ENCODE measurements at regions not wholly inside any gene's neighbourhood (a gene's known extent, or its start where the extent isn't known, plus 50 kb on each side); places are given as distances from the start of the nearest gene placed in this dataset.

DNA sequence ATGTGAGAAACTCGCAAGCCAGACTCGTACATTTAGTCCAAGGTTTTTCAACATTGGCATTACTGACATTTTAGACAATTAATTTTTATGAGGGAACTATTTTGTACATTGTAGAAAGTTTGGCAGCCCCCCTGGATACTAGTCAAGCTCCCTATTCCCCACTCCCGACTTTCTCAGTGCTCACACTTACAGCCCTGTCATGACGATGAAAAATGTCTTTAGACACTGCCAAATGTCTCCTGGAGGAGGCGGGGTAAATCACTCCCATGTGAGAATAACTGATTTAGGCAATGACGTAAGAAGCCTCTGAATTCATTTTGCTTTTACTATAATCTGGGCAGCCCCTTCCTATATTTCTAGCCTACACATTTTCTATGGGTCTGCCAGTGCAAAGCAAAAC lies 535.8 kb upstream of the KLHL1 start:
- DNase-seq (ENCODE audit: low spot score), result no peak

DNA sequence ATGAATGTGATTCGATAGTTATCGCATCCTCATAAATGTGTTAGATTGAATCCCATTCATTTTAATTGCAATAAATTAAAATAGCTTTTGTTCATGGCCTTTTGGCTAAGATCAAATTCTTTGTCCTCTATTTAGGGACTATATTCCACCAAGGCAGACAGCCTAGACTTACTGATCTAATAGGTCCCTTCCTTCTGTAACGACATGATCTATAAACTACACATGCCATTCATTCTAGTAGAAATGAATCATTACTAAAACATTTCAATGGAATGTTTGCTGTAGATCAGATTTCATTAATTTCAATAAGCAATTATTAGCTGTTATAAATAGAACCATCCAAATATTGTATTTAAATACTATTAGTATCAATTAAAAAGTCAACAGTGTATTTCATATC lies 526.6 kb upstream of the KLHL1 start:
- DNase-seq (ENCODE audit: low spot score), result no peak

DNA sequence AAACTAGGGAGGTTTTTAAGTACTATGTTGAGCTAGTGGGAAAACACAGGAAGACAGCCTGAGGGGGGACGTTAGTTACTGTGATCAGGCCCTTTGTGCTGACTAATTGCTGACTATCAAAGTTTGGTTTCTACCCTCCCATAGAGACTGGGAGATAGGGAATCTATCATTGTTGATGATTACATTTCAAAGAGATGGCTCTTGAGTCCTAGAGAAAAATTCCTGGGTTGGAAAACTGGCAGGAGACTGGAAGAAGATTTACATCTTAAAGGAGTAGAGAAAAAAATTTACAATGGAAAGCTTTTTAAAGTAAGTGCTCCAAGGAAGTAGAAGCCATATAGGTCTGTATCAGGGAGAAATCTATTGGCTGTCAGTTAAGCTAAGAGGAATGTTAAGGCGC lies 522.0 kb upstream of the KLHL1 start:
- DNase-seq (ENCODE audit: low spot score), result no peak

DNA sequence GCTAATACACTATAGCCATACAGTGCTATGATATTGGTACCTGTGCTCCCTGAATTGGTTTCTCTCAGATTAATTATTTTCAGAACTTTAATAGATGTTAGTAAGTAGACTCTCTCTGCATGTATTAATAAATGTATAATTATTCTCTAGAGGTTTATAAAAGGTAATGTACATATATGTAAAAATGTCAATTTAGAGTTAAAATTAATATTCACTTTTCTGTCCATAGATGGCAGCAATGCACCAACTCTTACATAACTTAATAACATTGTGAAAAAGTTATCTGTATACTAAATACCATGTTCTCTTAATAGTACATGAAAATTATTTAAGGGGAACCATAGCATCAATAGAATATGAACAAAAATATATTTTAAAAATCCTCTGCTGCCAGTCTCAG lies 515.0 kb upstream of the KLHL1 start:
- no peak for DNase-seq (ENCODE audit: low spot score)

DNA sequence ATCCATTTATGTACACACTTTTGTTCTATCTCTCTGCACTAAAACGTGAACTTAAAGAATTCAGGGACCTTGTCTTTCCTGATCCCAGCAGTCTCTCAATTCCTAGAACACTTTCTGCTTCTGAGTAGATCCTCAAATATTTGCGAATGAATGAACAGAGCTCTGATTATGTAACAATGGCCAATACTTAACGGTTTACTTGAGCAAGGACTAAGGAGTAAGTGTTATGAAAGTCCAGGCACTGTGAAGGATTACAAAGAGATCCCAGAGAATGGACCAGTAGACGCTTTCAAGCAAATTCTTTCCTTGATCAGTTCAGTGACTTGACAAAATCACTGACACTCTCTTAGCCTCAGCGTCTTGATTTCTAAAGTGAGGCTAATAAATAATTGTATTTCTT lies 514.5 kb upstream of the KLHL1 start:
- DNase-seq (ENCODE audit: low spot score), result no peak

DNA sequence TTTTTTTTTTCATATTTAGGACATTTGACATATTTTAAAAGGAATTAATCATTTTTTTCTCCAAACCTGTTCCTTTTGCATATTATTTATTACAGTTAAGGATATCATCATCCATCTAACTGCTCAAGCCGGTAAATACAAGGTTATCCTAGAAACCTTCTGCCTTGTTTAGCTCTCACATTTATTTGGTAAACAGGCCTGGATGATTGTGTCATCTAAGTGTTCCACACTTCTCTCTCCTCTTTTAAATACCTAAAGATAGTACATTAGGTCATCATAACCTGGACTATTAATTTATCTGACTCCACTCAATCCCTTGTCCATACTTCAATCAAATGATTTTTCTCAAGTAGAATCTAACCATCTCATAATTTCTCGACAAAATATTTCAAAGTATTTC lies 511.7 kb upstream of the KLHL1 start:
- no peak for DNase-seq (ENCODE audit: low spot score)

DNA sequence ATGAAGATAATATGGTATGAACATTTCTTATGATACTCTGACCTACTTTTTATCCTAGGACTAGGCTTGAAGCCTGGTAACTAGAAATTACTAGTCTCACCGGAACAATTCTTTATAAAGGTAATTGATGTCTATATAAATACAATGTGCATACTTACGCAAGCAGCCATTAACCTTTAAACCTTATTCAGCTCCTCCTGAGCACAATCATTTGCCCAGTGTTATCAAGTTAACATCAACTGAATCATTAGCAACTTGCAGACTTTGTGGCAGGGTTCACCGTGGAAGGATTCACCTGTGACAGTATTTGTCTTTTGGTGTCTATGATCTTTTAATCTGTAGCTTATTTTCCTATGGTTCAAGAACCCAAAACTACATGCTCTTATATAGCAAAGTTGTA lies 508.6 kb upstream of the KLHL1 start:
- no peak for DNase-seq (ENCODE audit: low spot score)

DNA sequence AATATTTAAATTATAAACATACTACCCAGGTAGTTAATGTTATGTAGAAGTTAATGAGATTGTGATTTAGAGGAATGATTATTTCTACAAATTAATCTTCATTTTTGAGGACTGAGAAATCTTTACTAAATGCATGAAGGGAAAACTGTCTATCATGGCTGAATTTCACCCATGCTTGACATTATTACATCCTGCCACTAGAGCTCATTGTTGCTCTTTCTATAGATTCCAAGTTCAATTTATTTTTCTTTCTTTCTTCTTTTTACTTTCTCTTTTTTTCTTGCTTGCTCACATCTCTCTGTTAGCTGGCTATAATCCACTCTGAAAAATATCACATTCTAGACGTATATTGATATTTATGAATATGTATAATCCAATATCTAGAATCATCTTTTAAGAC lies 505.0 kb upstream of the KLHL1 start:
- no peak for DNase-seq (ENCODE audit: low spot score)

DNA sequence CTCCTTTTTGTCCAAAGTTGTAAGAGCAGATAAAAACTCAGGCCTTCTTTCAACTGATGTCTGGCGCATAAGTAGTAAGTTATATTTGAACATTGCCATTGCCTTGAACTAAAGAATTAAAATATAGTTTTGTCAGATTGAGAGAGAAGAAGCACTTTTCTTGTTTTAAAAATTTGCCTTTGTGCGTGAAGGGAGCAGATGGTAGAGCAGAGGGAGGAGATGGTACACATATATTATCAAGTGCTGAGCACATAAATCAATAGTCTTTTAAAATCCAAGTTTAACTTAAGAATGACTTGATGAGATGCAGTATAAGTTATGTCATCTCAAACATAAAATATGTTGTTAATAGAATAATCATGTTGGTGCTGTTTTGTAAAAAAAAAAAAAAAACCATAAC lies 504.6 kb upstream of the KLHL1 start:
- DNase-seq (ENCODE audit: low spot score), result no peak

DNA sequence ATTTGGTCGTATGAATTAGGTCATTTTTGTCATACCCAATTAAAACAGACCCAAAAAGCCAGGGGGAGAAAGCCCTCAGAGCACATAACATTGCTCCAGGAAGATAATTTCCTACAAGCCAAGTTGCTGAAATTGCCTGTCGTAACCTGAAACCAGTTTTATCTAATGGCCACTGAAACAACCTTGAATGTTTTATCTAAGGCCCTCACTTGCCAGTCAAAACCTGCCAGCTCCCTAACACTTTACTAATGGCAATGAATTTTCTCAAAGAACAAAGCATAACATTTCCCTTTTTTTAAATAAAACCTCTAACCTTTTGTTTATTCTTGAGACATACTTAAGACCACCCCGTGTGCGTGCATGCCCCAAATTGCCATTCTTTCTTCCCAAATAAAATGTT lies 496.2 kb upstream of the KLHL1 start:
- no peak for DNase-seq (ENCODE audit: low spot score)

DNA sequence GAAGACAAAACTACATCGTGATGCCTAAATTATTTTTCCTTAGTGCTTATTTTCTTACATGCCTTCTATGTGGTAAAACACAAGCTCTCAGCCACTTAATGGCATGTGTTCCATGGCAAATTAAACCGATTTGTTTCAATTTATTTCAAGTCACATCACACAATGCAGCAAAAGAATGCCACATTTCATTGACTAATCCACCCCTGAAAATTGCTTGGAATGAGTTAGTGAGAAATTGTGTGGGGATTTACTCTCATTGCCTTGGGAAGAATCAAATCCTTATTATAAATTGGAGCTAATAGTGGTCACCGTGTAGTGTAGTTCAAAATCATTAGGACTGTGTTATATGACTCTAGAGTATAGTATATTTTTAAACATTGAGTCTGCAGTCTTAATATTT lies 485.5 kb upstream of the KLHL1 start:
- DNase-seq (ENCODE audit: low spot score), result no peak

DNA sequence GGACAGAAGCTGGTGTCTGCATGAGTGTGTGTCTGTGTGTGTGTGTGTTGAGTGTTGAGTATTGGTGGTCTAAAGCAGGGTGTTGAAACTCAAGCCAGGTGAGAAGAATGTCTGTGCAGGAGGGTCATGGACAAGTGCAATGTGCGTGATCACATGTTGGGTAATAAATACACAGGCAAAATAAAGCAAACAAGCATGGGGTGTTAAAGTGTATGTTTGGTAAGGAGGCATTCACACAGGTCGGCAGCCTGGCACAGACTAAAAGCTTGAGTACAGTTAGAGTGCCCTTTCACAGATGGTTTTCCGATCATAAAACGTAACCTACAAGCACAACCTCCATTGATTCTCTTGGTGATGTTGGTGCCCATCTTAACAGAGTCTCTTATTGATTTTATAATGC lies 476.9 kb upstream of the KLHL1 start:
- DNase-seq (ENCODE audit: low spot score), result no peak

DNA sequence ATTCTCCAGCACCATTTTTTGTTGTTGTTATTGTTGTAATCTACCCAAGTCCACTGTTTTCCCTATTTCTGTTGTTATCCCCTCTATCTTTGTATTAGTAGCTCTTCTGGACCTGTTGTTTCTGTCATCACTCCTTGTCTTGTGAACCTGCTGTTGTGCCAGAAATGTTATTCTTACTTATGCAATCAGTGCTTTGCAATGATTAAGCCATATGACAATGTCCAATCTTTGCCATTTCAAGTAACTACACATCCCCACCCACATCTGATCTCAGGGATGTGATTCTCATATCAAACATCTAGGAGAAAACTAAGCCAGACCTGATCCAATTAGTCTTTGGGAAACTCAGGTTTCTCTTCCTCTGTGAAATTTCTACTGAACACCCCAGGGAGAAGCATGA lies 472.6 kb upstream of the KLHL1 start:
- DNase-seq (ENCODE audit: low spot score), result no peak

DNA sequence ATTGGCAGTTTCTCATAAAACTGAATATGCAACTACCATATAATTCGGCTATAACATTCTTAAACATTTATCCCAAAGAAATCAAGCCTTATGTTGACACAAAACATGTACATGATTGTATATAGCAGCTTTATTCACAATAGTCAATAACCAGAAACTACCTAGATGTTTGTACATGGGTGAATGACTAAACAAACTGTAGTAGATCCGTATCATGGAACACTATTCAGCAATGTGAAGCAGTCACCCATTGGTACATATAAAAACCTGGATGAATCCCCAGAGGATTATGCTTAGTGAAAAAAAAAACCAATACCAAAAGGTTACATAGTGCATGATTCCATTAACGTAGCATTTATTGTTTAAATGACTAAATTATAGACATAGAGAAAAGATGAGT lies 471.7 kb upstream of the KLHL1 start:
- DNase-seq (ENCODE audit: low spot score), result no peak

DNA sequence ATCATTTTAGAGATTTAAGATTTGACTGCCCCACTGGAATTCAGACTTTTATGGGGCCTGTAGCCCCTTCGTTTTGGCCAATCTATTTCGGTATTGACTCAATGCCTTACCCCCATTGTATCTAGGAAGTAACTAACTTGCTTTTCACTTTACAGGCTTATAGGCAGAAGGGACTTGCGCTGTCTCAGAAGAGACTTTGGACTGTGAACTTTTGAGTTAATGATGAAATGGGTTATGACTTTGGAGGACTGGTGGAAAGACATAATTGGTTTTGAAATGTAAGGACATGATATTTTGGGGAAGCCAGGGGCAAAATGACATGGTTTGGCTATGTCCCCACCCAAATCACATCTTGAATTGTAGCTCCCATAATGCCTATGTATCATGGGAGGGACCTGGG lies 463.0 kb upstream of the KLHL1 start:
- DNase-seq (ENCODE audit: low spot score), result no peak

DNA sequence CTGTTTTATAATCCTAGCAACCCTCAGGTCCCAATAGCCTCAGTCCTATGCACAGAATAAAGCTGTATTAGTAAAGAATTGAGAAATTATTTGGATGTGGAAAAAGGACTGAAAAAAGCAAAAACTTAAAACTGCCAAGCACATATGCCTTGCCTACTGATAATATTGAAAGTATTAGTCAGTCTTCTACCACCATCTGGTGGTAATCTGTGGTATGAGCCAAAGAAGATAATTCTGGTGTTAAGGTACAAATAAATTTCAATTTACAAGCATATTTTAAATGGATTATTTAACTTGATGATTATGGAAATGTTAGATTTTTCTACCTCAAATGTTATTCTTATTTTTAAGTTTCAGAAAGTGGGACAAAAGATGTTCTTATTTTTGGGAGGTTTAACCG lies 460.3 kb upstream of the KLHL1 start:
- DNase-seq (ENCODE audit: low spot score), result peak; percentile 2

DNA sequence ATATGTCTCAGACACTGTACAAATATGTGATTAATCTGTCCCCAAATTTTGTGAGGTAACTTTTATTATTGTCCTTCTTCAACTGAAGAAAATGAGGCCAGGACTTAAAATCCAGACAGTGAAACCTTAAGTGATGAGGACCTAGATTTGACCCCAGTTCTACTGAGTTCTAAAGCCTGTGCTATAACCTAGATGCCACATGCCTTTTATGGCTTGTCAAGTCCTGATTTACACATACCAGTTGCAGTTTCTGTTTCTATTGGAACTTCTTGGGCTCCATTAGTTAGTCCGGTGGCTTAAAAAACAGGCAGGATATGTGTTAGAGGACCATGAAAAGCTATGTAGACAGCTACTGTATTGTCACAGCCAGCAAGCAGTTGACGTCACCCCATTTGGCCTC lies 436.5 kb upstream of the KLHL1 start:
- DNase-seq (ENCODE audit: low spot score), result no peak

DNA sequence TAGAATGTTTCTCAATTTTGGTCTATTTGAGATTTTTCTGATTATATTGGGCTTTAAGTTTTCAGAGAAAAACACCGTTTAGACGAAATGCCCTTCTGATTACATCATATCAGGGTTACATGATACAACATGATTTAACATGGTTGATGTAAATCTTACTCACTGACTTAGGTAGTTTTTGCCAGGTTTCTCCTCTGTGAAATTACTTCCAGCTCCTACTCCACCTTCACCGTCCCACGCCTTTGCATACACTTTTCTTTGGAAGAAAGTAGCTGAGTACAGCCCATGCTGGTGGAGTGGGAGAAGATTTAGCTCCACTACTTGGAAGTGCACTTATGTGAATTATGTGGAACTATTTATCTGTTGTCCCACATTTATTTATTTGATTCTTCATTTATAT lies 433.2 kb upstream of the KLHL1 start:
- no peak for DNase-seq (ENCODE audit: low spot score)

DNA sequence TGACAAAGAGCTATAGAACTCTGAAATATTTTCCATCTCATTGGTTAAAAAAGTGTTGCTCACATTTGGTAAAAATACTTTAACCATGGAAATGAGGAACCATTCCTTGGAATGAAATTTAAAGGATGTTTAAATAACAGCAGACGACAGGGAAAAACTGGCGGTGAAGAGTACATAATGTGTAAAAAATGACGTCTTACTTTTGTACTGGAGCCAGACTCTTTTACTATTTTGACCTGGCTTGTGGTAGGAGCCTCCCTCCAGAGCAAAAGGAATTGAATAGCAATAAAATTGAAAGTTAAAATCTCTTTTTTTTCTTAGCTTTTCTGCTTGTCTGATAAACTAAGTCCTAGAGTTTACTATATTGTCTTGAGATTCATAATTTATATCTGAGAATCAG lies 426.2 kb upstream of the KLHL1 start:
- DNase-seq (ENCODE audit: low spot score), result no peak

DNA sequence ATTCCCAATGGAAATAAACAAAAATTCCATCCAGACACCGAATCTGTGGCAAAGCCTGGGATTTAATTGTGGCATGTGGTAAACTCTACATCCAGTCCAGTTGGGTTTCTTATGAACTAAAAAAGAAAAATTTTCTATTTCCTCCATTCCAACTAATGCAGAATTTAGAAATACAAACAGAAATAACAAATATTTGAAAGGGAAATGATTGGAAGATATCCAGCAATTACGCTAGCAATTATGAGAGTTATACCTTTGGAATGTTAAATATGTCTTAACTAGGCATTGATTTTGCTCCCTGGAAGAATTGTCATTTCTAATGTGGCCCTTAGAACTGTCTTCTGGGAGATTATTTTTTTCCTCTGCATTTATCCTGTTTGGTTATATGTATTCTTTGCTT lies 421.4 kb upstream of the KLHL1 start:
- no peak for DNase-seq (ENCODE audit: low spot score)

DNA sequence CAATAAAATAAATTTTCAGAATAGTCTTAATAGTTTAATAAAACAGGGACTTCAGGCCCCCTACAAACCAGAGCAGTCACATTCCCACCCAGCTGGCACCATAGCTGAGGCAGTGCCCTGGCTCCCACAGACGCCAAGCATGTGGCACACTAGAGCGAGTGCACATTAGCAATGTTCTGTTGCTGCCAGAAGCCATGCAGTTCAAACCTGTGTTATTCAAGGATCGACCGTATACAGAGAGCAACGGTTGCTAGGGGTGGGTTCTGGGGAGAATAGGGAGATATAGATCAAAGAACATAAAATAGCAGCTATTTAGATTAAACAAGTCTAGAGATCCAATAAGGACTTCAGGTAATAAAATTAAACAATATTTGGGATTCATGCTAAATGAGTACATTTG lies 419.3 kb upstream of the KLHL1 start:
- no peak for DNase-seq (ENCODE audit: low spot score)

DNA sequence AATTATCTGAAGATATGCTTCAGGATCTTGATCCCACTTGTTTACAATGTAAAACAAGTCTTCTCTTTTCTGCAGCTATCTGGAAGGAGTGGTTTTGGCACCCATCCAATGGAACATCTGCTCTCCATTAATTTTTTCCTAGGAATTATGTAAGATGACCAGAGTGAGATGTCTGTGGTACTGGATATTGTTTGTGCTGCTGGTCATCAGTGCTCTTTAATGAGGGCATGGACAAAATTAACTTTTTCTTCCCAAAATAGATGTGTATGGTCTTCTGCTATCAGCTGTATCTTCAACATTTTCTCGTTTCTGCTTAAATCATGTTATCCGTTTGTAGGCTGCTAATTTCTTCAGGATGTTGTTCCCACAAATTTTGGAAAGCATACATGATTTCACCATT lies 415.4 kb upstream of the KLHL1 start:
- DNase-seq (ENCODE audit: low spot score), result no peak

DNA sequence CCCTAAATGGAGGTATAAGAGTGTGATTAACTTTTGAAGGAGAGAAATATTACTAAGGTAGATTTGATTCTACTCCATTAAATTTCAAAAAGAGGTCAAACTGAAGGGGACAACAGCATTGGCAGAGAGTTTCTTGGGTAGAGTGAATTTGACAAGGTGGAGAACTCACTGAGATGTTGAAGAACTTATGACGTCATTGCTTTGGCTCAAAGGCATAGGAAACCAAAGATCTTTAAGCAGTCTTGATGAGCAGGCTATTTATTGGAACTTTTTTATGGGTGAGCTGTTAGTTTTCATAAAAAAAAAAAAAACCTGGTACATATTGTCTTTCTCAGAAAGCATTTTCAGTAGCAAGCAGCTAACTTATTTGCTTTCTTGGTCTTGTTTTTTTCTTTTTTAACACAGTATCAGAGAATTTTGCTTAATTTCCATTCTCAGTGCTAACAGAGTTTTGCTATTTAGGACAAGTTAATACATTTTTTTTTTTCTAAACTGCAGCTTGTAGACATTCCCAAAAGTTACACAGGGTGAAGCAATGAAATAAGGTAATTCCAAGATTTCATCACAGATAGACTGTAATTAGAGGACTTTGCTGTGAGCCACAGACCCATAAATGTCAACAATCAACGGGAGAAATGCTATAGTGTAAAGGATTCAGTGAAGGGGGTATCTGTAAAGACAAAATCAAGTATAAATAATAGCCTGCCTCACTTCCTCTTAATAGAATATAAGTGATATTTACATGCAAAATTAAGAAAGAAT lies 412.2 kb upstream of the KLHL1 start:
- DNase-seq (ENCODE audit: low spot score), result no peak

DNA sequence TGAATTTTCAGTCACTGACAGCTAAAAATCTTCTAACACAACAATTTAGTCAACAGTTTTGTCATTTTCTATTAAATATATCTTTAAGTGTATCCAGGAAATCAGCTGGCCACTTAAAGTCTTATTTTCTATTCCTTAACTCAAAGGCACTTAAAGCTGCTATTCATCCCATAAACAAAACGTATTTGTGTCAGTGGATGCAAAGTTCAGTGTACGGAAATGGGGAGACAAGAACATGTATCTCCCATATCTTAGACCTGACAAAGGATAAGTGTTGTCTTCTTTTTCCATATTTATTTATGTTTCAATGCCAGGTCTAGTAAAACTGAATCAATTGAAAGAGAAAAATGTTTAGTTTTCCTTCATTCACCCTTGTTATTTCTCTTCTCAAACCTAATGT lies 409.8 kb upstream of the KLHL1 start:
- no peak for DNase-seq (ENCODE audit: low spot score)

DNA sequence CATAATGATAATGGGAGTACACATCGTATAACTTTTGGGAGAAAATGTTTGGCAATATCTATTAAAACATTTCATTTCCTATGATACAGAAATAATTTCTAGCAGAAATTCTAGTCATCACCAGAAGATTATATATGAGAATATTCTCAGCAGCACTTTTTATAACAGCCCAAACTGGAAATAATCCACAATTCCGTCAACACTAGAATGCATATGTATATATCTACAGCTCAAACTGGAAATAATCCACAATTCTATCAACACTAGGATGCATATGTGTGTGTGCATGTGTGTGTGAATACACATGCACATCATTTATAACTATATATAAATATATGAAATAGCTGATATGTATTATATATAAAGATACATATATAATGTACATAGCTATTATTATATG lies 408.0 kb upstream of the KLHL1 start:
- DNase-seq (ENCODE audit: low spot score), result no peak

Data from AG08396 (cell line).